Activated T-cell treated with anti-CD3 and anti-CD28 coated beads, Interleukin-2, amount 50 U/mL, for 1 hour (primary cell): ENCODE measurements at regions not wholly inside any gene's neighbourhood (a gene's known extent, or its start where the extent isn't known, plus 50 kb on each side); places are given as distances from the start of the nearest gene placed in this dataset.
"Not testable (repeated sequence)": the region's sequence is repeated elsewhere in the genome, so short reads cannot be mapped to it uniquely, and the experiment has no call there.

ENCODE experiments used
- DNase-seq: peaks from one replicate; pipeline ENCODE4 v3.0.0-alpha.2; 2020

DNA sequence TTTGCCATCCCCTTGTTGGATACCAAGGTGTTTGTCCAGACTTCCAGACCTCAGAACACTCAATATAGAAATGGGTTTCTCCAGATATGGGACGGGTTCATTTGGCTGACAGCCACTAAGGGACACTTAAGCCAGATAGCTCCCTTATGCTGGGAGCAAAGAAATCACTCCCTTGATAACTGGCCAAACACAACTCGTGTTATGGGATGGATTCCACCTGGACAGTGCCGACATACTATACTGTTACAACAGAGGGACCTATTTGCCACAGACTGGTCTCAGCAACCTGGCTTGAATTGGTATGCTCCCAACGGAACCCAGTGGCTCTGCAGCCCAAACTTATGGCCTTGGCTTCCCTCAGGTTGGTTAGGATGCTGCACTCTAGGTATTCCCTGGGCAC, 114.0 kb upstream of the PLCL2 start:
- no peak for DNase-seq

DNA sequence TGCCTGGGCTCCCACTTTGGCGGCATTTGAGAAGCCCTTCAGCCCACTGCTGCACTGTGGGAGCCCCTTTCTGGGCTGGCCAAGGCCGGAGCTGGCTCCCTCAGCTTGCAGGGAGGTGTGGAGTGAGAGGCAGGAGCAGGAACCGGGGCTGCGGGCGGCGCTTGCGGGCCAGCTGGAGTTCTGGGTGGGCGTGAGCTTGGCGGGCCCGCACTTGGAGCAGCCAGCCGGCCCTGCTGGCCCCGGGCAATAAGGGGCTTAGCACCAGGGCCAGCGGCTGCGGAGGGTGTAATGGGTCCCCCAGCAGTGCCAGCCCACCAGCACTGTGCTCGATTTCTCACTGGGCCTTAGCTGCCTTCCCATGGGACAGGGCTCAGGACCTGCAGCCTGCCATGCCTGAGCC, 111.2 kb upstream of the PLCL2 start:
- not testable (repeated sequence) for DNase-seq

DNA sequence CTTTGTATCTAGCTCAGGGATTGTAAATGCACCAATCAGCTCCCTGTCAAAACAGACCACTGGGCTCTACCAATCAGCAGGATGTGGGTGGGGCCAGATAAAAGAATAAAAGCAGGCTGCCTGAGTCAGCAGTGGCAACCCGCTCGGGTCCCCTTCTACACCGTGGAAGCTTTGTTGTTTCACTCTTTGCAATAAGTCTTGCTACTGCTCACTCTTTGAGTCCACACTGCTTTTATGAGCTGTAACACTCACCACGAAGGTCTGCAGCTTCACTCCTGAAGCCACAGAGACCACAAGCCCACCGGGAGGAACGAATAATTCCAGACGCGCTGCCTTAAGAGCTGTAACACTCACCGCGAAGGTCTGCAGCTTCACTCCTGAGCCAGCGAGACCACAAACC, 110.2 kb upstream of the PLCL2 start:
- not testable (repeated sequence) for DNase-seq

DNA sequence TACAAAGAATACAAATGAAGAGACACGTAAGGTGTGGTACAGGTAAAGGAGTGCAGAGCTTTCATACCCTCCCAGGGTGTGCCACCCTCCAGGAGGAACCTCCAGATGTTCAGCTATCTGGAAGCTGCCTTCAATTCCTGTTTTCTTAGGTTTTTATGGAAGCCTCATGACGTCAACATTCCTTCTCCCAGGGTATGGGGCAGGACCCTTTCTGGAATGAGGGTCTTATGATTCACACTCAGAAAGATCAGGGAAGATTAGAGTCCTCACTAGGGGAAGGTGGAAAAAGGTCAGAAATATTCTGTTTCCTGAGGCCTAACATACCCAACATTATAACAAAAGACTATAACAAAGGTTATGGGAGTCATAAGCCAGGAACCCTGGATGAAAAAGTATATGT, 99.8 kb upstream of the PLCL2 start:
- no peak for DNase-seq

DNA sequence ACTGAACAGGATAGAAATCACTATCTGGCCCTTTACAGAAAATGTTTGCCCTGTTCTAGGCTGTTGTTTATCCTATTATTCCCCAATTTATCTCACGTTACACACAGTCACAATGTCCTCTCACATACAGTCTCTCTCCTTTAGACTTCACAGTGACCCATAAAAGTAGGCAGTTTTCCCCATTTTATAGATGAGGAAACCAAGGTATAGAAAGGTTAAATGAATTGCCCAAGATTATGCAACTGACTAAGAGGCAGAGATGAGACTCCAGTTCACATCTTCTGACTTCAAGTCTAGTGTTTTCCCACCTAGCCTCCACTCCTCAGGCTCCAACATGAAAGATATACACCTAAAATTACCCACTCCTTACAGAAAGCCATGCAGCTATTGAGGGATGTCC, 99.3 kb upstream of the PLCL2 start:
- DNase-seq = no peak

DNA sequence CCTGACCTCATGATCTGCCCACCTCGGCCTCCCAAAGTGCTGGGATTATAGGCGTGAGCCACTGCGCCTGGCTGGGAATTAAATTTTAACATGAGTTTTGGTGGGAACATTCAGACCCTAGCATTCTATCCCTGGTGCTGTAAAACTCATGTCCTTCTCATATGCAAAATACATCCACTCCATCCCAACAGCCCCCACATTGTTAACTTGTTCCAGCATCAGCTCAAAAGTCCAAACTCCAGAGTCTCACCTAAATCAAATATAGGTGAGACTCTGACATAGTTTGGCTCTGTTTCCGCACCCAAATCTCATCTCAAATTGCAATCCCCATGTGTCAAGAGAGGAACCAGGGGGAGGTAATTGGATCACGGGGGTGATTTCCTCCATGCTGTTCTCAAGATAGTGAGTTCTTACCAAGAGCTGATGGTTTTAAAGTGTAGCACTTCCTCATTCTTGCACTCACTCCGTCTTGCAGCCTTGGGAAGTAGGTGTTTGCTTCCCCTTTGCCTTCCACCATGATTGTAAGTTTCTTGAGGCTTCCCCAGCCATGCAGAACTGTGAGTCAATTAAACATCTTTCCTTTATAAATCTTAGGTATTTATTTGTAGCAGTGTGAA, 96.2 kb upstream of the PLCL2 start:
- no peak for DNase-seq

DNA sequence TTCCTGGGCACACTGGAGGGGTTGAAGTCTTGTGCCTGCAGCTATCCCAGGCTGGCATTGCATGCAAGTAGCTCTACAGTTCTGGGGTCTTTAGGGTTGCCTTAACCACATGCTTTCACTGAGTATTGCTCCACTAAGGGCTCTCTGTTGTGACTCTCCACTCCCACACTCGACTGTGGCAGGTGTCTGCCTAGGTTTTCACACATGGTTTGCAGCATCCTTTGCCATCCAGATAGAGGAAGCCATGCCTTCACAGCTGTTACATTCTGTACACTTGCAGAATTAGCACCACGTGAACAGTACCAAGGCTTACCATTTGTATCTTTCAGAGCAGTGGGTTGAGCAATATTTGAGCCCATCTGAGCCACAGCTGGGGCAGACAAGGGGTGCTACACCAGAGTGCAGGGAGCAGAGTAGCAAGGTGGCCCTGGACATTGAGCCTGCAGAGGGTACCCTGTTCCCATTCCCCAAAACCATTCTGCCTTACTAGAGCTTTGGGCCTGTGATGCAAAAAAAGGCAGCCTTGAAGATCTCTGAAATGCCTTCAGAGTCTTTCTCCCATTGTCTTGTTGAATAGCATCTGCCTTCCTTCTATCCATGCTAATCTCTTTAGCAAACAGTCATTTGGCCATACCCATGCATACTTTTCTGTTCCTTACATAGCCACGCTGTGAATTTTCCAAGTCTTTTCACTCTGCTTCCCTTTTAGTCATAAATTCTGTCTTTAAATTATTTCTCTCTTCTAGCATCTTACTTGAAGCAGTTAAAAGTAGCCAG, 95.2 kb upstream of the PLCL2 start:
- DNase-seq = no peak

DNA sequence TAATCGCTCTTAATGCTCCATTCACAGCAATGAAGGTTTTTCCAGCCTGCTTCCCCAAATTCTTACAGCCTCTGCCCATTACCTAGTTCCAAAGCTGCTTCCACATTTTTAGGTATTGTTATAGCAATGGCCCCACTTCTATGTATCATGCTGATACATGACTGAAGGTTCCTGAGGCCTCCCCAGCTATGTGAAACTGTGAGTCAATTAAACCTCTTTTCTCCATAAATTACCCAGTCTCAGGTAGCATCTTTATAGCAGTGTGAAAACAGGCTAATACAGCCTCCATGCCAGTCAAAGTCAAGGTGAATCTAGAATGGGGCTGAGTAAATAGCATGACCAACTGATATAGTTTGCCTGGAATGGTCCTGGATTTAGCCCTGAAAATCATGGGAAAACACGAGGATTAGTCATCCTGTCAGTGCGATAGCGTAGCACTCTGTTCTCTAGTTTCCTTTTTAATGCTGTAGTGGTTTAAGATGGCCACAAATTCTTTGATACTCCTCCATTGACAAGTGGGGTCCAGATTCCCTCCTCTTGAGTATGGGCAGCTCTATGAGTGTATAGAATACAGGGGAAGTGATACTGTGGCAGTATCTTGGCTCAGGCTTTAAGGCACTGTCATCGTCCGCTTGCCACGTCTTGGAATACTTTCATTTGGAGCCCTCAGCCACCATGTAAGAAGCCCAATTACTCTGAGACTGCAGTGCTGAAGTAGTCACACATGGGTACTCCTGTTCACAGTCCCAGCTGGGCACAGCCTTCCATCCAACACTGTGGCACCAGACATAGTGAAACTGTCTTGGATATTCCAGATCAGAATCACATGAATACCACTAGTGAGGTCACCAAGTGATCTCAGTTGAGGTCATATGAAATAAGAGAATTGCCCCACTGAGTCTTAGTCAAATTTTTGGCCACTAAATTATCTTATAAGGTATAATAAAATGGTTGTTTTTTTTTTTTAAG, 94.0 kb upstream of the PLCL2 start:
- DNase-seq = no peak

DNA sequence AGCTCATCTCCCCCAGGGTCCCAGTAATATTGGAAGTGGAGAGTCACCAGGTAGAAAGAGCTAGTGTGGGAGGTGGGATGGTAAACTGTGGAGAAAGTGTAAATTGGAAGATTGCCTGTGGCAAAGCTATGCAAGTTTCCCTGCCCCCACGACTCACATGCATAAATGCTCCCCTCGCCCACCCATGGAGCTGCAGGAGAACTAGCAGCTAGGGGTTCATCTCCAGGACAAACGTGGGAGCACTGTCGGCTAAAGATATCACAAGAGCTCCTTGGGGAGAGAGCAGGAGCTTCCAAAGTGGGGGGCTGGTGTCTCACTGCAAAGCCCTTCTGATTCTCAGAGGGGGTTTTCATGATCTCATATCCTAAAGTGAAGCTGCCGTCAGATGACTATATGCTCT, 91.4 kb upstream of the PLCL2 start:
- DNase-seq = no peak

DNA sequence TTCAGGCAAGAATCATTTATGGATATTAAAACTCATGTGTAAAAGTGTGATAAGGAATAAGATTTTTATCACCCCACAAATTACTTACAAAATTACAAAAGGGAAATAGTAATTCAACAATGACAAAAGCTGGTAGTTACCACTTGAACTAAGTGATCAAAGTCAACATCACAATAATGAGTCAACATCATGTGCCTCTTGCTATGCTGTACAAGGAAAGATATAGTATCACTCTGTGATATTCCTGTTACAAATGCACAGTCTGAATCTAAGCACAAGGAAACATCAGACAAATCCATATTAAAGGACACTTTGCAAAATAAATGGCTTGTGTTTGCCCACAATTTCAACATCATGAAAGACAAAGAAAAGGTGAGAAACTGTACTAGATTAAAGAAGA, 90.5 kb upstream of the PLCL2 start:
- no peak for DNase-seq

DNA sequence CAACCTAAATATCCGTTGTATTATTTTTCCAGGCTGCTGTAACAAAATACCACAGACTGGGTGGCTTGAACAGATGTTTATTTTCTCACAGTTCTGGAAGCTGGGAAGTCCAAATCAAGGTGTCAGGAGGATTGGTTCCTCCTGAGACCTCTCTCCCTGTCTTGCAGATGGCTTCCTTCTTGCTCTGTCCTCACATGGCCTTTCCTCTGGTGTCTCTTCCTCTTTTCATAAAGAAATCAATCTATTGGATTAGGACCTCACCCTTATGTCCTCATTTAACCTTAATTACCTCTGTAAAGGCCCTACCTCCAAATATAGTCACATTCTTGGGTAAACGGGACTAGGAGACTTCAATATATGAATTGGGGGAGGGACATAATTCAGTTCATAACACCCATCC, 89.2 kb upstream of the PLCL2 start:
- DNase-seq = no peak

DNA sequence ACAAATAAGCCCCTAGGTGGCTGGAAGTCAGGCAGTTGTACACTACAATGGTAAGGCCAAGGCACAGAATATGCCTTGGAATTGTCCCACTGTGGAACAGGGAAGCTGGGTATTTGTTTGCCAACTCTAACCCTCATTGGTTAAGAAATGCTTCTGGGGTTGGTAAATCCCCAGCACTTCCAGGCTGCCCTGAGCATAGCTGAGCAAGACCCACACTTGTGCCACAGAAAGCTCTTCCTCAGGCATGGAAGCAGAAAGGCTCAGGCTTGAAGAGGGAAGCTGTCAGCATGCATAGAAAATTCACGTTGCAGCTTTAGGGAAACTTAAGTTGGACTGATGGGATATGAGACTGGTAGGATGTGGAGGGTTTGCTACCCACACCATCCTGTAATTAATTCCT, 86.9 kb upstream of the PLCL2 start:
- DNase-seq = no peak

DNA sequence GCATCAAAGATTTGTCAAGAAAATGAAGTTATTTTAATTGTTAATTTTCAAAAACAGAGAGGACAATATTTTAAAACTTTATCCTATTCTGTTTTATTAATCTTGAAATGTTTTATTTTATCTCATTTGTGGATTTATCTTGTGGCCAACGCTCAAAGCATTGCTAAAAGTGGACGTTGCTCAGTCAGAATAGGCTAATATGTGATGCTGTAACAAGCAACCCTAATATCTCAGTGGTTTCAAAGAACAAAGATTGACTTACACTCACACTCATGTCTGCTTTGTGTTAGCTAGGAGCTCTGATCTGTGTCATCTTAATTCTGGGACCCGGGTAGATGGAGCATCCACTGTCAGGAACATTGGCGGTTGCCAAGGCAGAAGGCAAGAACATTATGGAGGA, 86.0 kb upstream of the PLCL2 start:
- no peak for DNase-seq

DNA sequence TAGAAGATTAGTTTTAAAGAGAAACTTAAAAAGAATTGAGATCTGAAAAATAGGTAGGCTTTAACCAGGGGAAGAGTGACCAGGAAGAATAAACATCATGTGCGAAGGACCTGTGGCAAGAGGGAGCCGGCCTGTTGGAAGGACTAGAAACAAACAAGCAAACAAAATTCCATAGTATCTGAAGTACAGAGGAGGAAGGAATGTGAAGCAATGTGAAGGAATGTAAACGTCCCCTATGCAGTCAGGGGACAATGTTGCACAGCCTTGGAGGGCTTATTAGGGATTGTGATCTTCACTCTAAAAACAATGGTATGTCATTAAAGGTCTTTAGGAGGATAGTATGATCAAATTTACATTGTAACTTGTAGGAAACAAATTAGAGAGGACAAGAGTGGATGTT, 84.4 kb upstream of the PLCL2 start:
- DNase-seq = no peak

DNA sequence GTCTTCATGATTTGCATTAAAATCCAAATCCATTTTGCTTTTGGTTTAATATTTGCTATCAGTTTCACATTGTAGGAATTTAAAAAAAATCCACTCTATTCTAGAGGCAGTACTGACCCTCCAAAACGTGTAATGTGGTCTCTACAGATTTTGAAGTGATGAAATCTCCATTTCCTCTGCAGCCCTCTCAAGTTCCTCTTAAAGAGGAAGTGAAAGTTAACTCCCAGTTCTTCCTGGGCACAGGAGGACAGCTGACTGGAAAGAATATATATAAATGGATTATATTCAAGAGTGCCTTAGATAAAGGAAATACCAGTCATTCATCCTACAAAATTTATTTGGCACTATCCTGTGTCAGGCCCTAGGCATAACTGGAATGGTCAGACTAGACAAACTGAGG, 83.5 kb upstream of the PLCL2 start:
- DNase-seq = no peak

DNA sequence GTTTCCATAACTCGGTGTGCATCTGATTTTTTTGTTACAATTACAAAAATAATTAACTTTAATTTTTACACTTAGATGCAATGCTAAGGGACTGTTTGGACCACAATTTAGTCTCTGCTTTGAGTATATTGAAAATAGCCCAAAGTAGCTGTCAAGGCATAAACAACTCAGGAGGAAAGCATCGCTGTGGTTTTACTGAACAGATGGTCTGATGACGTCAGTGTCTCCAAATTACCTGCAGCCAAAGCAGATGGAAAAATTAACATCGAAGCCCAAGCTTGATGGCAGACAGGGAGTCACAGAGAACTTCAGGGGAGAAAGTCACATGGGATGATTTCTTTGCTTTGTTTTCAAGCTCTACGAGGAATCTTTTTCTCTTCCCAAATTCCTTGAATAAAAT, 83.1 kb upstream of the PLCL2 start:
- DNase-seq = no peak

DNA sequence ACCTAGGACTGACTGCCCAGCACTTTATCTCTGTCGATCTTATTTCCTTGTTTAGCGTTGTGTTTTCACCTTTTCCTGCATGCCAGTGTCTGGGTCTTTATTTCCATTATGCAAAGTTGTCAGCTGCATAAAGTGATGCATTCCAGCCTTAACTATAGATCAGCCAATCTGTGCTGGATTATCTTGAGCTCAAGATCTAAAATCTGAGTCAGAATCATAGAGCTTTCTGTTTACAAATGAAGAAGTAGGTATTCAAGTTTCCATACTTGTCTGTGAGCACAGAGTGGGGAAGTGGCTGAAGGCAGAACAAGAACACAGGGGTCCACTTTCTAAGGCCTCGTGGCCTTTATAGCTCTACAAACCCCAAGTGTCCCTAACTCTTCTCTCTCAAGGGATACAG, 82.4 kb upstream of the PLCL2 start:
- DNase-seq = no peak

DNA sequence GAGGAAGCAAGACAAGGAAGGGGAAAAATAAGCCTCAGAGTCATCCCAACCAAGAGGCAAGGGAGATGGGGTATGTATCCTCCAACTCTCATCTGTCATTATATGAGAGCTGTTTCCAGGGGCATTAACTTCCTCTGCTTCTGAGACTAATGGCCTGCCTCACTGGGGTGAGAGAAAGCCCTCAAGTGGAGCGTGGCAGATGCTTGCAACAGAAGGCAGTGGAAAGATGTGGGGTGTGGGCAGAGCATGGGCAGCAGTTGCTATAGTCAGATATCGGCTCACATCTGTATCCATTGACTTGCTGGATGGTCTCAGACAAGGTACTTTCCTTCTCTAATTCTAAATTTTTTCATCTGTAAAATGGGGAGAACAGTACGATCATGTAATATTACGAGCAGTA, 81.7 kb upstream of the PLCL2 start:
- no peak for DNase-seq

DNA sequence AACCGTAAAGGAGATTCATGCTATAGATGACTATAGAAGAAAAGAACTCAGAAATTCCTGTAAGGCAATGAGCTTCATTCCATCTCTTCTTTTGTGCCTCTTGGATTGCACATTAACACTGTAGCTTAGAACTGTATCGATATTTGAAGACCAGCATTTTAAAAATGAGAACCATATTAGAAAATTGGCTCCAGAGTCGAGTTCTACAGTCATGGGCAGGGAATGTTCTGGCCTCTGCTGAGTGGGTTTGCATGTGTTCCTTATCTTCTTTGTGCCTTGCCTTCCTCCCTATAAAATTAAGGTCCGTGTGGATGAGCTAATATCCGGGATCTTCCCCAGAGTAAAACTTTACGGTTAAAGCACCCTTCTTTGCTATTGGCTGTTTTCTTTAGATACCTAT, 77.4 kb upstream of the PLCL2 start:
- no peak for DNase-seq

DNA sequence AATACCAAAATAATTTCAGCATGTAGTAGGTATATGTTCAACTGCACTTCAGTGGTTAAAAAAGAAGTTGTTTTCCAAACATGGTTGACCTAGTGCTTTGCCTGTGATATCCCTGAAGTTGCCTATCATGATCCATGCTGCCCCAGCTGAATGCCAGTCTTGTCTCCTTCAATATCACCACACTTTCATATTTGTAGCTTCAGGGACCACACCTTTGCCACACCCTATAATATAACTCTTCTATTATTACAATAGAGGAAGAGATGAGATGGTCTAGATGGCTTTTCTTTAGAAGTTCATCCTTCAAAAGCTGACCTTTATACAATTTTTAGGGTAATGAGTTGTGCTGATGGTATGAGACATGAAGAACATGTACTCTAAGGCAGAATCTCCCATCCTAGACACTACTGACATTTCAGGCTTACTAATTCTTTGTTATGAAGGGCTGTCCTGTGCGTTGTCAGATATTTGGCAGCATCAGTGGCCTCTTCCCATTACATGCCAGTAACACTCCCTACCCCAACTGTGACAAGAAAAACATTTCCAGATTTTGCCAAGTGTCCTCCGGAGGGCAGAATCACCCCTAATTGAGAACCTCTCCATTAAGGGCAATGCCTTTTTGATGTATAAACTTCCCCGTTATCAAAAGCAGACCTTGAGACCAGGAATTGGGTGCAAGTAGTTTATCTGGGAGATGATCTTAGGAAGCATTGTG, 76.2 kb upstream of the PLCL2 start:
- DNase-seq = no peak

DNA sequence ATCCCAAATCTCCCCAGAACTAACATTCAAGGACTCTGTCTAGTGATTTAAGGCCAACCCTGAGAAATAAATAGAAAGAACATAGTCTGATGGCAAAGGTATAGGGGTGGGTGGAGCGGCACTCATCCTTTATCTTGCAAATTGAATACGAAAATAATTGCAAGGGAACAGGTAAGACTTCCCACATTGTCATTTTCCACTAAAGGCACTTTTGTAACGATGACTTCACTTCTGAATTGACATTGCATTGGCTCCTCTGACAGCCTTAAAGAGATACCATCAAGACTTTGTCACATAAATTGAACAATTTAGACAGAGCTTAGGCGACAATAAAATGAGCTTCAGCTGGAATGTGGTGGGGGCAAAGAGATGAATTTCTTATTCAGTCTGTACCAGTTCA, 75.3 kb upstream of the PLCL2 start:
- no peak for DNase-seq

DNA sequence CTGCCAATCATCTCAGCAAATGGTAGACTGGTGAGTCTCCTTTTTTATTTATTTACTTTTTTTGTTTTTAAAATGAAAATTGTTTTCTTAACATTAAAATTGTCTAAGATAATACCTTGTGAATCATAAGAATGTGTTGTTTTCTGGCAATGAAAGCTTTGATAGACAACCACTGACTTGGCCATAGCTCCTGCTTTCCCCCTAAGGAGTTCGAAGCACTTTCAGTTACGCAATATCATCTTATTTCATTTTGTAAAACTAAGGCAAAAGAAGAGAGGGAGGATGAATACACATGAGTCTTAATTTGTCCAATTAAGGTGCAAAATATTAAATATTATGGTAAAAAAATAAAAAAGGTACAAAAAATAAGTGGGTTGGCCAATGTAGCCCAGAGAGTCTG, 74.8 kb upstream of the PLCL2 start:
- no peak for DNase-seq
